Transverse colon (tissue), 4 donors: ENCODE measurements at regions not wholly inside any gene's neighbourhood (a gene's known extent, or its start where the extent isn't known, plus 50 kb on each side); places are given as distances from the start of the nearest gene placed in this dataset.

Source experiments
- DNase-seq: peaks from one replicate; pipeline ENCODE4 v3.0.0-alpha.2; 2019
- H3K27ac ChIP-seq, 4 donors: fragments of 200-600 bp; sonication (generic); 2 replicates each; pipeline ENCODE4 v1.5.1; 2016 to 2018; ENCODE audit warnings: inconsistent platforms in 4 of 4
- H3K27me3 ChIP-seq: fragments of 200-600 bp; sonication (generic); 2 replicates; pipeline ENCODE4 v1.5.1; 2017; ENCODE audit warnings: inconsistent platforms
- H3K36me3 ChIP-seq, 4 donors: fragments of 200-600 bp; sonication (generic); 2 replicates each; pipeline ENCODE4 v1.5.1; 2017 to 2019; ENCODE audit warnings: inconsistent platforms in 4 of 4
- H3K4me1 ChIP-seq, 4 donors: fragments of 200-600 bp; sonication (generic); 2 replicates each; pipeline ENCODE4 v1.5.1; 2017 to 2020; ENCODE audit warnings: inconsistent platforms in 4 of 4
- H3K4me3 ChIP-seq, 4 donors: fragments of 200-600 bp; sonication (generic); 1 replicate in 1 of 4; 2 replicates in 3 of 4; pipeline versions ENCODE4 v1.5.1 to v1.6.1; 2017 to 2019; ENCODE audit warnings: inconsistent platforms in 4 of 4
- H3K9me3 ChIP-seq, 2 donors: fragments of 200-600 bp; sonication (generic); 2 replicates each; pipeline ENCODE4 v1.5.1; 2017 to 2019; ENCODE audit warnings: inconsistent platforms in 2 of 2
- CTCF ChIP-seq, 5 experiments: fragments of 200-600 bp in 3 of 5; fragments of 450-650 bp in 2 of 5; sonication (generic) in 3 of 5; IDR thresholded peaks; 1 replicate in 2 of 5; 2 replicates in 3 of 5; pipeline ENCODE4 v1.5.1; 2016 to 2017; ENCODE audit warnings: antibody characterized with exemption in 5 of 5, inconsistent platforms in 3 of 5, mild to moderate bottlenecking in 2 of 5, moderate library complexity in 1 of 5
- EP300 ChIP-seq: sonication (generic); formaldehyde crosslinking; IDR thresholded peaks from one replicate; pipeline ENCODE4 v1.6.1; 2017; ENCODE audit warnings: antibody characterized with exemption, low read depth
- POLR2A ChIP-seq: fragments of 450-650 bp; IDR thresholded peaks from one replicate; pipeline ENCODE4 v1.6.1; 2016; ENCODE audit warnings: antibody characterized with exemption, mild to moderate bottlenecking, moderate library complexity
- POLR2AphosphoS5 ChIP-seq, 3 donors: sonication (generic); formaldehyde crosslinking; IDR thresholded peaks; one replicate each; pipeline ENCODE4 v1.6.1; 2016; ENCODE audit warnings: antibody characterized with exemption in 3 of 3
- WGBS, 2 donors: methylation state at CpG; one replicate each; pipeline ENCODE4 v1.1.5; 2018; ENCODE audit warnings: low coverage in 1 of 2; 5-methylcytosine and 5-hydroxymethylcytosine counted together
- in situ Hi-C, 4 donors: fragments of 200-750 bp; cut with MboI; loops; one replicate each; pipeline versions ENCODE4 v1.15.0 to v1.15.1; 2017; ENCODE audit warnings: low sequenced_read_pairs in 3 of 4, low pct_ligation_motif_present in 1 of 4, low pct_unique_long_range_greater_than_20kb in 1 of 4
- intact Hi-C: fragments of 100-400 bp; cut with DNase I; formaldehyde crosslinking; loops from one replicate; pipeline ENCODE4 v1.15.1; 2023; ENCODE audit warnings: low total_unique reads

DNA sequence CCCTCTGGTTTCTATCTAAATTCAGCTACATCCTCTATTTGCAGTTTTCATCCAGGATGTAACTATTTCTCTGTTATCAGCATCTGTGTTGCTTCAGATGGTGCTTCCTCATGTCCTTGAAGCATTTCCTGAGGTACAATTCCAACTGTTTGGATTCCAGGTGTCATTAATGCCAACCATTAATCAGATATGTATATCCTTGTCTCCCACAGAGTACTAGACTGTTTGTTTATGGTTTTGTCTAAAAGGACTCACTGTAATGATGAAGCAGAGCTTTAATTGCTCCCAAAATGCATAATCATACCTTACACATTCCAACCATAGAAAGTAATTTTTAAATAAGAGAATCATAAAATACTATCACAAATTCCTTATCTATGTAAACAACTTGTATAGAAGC is 288.5 kb upstream of the MME start:
- intact Hi-C loops (no loop called here), in situ Hi-C loops (no loop called here)
- Histone ChIP-seq H3K27ac (no peak overlapping the region), H3K36me3 (no peaks in the 10 kb centered on the region), H3K27me3 (no peaks in the 10 kb centered on the region), H3K4me1 (no peaks in the 10 kb centered on the region), H3K4me3 (no peak overlapping the region), H3K9me3 (no peaks in the 10 kb centered on the region)
- DNase-seq = no peak
- no peak for TF ChIP-seq POLR2A

DNA sequence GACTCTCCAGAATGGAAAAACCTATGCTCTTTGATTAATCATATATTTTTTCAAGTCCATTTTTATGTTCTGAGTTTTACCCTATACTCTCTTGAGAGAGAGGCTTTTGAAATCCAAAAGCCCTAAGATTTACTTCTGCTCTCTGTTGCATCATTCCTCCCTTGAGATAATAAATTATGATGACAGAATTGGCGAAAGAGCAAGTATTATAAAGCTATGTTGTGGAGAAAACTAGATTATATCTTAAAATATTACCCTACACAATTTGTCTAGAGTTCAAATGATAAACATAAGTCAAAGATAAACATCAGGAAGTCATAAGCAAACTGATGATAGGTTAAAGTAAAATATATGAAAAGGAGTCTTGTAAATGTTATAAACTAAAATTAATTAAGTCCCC is 293.4 kb upstream of the MME start:
- H3K4me1 ChIP-seq = no peaks in the 10 kb centered on the region
- intact Hi-C loops (no loop called here), in situ Hi-C loops (no loop called here)
- no peaks in the 10 kb centered on the region for H3K27me3 ChIP-seq
- no peaks in the 10 kb centered on the region for H3K9me3 ChIP-seq
- H3K36me3 ChIP-seq = no peaks in the 10 kb centered on the region
- no peak overlapping the region for H3K4me3 ChIP-seq
- TF ChIP-seq POLR2AphosphoS5 (IDR thresholded peaks at IDR 0.05) (no peak), POLR2A (no peak), EP300 (no peak), CTCF (IDR thresholded peaks at IDR 0.05) (no peak)
- no peak for DNase-seq
- WGBS, 2 donors = 23 to 28% methylated on average over 1 of the region's 1 CpG
- no peak overlapping the region for H3K27ac ChIP-seq

- no peak for TF ChIP-seq POLR2A
- no peak for TF ChIP-seq POLR2AphosphoS5 (IDR thresholded peaks at IDR 0.05)
- no peak for TF ChIP-seq EP300
- no peak for TF ChIP-seq CTCF (IDR thresholded peaks at IDR 0.05)
These were observed 296.6 kb upstream of the MME start for GRCh38 chr3:154783521-154783931.

GRCh38 chr3:154783061-154783460 is 297.1 kb upstream of the MME start:
- intact Hi-C loops (no loop called here), in situ Hi-C loops (no loop called here)
- TF ChIP-seq CTCF (IDR thresholded peaks at IDR 0.05) (no peak), POLR2A (no peak), EP300 (no peak), POLR2AphosphoS5 (IDR thresholded peaks at IDR 0.05) (no peak)
- Histone ChIP-seq H3K4me3 (no peak overlapping the region), H3K4me1 (no peaks in the 10 kb centered on the region), H3K36me3 (no peaks in the 10 kb centered on the region), H3K9me3 (no peaks in the 10 kb centered on the region), H3K27me3 (no peaks in the 10 kb centered on the region), H3K27ac (no peak overlapping the region)
- 42 to 84% methylated on average over 3 of the region's 3 CpGs for WGBS, 2 donors
- no peak for DNase-seq

More at GRCh38 chr3:154783521-154783931, 296.6 kb upstream of the MME start:
- Histone ChIP-seq H3K9me3 (no peaks in the 10 kb centered on the region), H3K36me3 (no peaks in the 10 kb centered on the region), H3K27ac (no peak overlapping the region), H3K27me3 (no peaks in the 10 kb centered on the region), H3K4me3 (no peak overlapping the region), H3K4me1 (no peaks in the 10 kb centered on the region)
- DNase-seq = no peak
- intact Hi-C loops (no loop called here), in situ Hi-C loops (no loop called here)
- 59 to 64% methylated on average over 4 of the region's 4 CpGs for WGBS, 2 donors

- intact Hi-C loops (no loop called here), in situ Hi-C loops (no loop called here)
- DNase-seq = no peak
- 73 to 78% methylated on average over 2 of the region's 2 CpGs for WGBS, 2 donors
- H3K4me1 ChIP-seq = no peaks in the 10 kb centered on the region
- H3K4me3 ChIP-seq = no peak overlapping the region
- no peaks in the 10 kb centered on the region for H3K27me3 ChIP-seq
- no peak for TF ChIP-seq EP300
- no peak for TF ChIP-seq POLR2A
- TF ChIP-seq CTCF (IDR thresholded peaks at IDR 0.05) = no peak
- no peak for TF ChIP-seq POLR2AphosphoS5 (IDR thresholded peaks at IDR 0.05)
- H3K9me3 ChIP-seq = no peaks in the 10 kb centered on the region
- no peaks in the 10 kb centered on the region for H3K36me3 ChIP-seq
- no peak overlapping the region for H3K27ac ChIP-seq
These were observed 298.0 kb upstream of the MME start for GRCh38 chr3:154782151-154782550.
